GM19025 (cell line): ENCODE measurements at regions not wholly inside any gene's neighbourhood (a gene's known extent, or its start where the extent isn't known, plus 50 kb on each side); places are given as distances from the start of the nearest gene placed in this dataset.
"Not testable (repeated sequence)": the region's sequence is repeated elsewhere in the genome, so short reads cannot be mapped to it uniquely, and the experiment has no call there.

ENCODE experiments used
- ATAC-seq: cut with Tn5 transposase; IDR thresholded peaks from one replicate; pipeline ENCODE4 v1.9.1; 2021; ENCODE audit warnings: mild to moderate bottlenecking, low read depth, moderate library complexity; ENCODE audit not compliant: unreplicated experiment

DNA sequence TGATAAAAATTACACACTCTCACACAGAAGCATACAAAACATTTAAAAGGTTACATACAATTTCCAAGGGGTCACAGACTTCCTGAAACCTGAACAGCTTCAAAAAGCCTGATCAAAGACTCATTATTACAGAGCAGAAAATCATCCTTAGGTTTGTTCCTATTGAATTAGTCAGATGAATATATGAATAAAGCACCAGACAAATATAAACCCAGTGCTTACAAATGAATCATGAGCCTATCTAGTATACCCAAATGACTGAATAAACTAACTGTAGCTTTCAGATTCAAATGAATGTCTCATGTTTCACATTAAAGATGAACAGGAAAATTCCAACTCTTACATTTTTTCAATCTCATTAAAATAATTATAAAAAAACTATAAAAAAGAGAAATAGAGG lies 550.3 kb downstream of the SUCLG1 start:
- no peak for ATAC-seq

DNA sequence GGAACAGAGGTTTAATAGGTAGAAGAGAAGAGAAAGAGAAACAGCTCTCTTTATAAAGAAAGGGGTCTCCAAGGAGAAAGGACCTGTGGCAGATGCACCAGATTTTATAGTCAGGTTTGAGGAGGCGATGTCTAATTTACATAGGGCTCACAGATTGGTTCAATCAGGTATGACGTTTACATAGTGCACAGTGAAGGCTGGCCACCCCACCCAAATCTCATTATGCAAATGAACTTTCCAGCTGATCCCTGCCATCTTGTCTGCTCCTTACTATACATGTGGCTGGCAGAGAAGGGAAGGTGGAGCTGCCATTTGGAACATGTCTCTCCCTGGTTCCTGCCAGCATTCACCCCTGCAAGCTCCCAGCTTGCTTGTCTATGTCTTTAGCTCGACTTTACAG lies 557.8 kb downstream of the SUCLG1 start:
- ATAC-seq: no peak

DNA sequence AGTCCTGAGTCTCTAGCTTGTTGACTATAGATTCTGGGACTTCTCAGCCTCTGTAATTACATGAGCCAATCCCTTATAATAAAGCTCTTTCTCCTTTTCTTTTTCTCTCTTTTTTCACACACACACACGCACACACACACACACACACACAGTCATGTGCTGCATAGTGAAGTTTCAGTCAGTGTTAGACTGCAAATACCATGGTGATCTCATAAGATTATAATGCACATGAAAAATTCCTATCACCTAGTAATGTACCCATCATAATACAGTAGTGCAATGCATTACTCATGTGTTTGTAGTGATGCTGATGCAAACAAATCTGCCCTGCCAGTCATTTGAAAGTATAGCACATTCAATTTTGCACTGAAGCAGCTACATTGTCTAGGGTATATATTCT lies 558.2 kb downstream of the SUCLG1 start:
- ATAC-seq: no peak

GRCh38 chr2:83899271-83899670 lies 559.8 kb downstream of the SUCLG1 start:
- ATAC-seq: no peak

DNA sequence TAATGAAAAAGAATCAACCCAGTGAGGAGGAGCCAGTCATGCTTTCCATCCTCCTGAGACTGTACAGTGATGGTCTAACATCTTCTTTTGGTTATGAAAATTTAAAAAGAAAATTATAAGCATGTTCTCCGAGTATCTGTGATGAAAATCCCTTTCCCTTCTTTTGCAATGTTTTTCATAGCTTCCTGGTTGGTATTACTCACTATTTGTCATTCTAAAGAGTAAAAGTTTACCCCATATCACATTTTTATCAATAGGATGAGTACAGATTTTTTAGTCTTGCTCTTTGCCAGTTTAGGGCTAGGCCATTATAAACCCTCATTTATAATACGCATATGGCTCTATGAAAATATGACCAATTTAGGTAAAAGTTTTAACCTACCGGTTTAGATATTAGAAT lies 564.1 kb downstream of the SUCLG1 start:
- ATAC-seq: no peak

GRCh38 chr2:83887757-83888156 lies 571.3 kb downstream of the SUCLG1 start:
- no peak for ATAC-seq

DNA sequence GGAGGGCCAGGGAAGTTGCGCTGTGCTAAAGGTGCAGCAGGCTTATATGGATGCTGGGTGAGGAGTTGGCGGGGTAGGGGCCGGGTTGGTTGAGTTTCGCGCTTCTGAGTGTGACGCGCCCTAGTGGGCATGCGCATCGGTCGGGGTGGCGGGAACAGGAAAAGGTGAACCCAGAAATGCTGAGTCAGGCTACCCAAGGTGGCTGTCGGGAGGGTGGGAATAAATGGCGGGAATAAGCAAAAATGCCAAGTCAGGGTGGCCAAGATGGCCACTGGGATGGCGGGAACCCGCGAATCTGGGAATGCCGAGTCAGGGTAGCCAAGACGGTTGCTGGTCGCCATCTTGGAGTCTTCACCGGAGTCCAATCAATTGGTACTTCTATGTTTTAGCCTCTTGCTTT lies 580.0 kb downstream of the SUCLG1 start:
- ATAC-seq: no peak

GRCh38 chr2:83877261-83877660 lies 581.8 kb downstream of the SUCLG1 start:
- not testable (repeated sequence) for ATAC-seq

- ATAC-seq: no peak
Measured at GRCh38 chr2:83874712-83875430, 584.2 kb downstream of the SUCLG1 start.

GRCh38 chr2:83874066-83874465 lies 585.0 kb downstream of the SUCLG1 start:
- no peak for ATAC-seq

- ATAC-seq: no peak
Measured at GRCh38 chr2:83873110-83873509, 586.0 kb downstream of the SUCLG1 start.

DNA sequence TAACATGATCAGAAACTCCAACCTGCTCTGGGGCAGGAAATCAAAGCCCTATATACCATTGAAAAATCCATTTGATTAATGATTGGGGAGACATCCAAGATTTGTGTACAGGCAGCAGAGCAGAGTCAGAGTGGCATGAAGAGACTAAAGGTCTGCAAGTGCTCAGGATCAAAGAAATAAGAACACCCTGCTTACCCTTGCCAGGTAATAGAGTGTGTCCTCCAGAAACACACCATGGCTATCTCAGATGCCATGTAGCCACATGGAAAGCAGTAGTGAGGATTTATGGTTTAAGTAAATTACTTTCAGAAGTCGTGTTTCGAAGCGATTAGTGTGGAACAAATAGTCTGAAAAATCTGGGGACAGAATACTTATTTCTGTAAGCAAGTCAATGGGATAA lies 592.9 kb downstream of the SUCLG1 start:
- no peak for ATAC-seq

GRCh38 chr2:83862600-83862999 lies 596.5 kb downstream of the SUCLG1 start:
- ATAC-seq: no peak

DNA sequence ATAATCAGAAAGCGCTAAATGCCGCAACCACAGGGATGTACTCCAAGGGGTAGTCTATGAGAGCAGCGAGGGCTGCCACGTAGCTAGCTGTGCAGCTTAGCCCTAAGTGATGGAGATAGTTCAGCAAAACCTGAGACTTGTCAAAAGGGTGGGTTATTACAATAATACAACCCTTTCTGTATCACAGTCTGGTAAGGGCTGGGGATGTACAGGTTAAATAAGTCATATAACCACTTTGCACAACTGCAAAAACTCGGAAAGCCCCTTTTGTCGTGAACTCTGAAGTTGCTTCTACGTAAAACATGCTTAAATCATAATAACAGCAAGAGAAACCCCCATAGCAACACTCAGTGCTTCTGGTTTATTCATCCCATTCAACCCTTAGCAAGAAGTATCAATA lies 598.8 kb downstream of the SUCLG1 start:
- ATAC-seq: no peak

- ATAC-seq: no peak
Measured at GRCh38 chr2:83859553-83859952, 599.5 kb downstream of the SUCLG1 start.

DNA sequence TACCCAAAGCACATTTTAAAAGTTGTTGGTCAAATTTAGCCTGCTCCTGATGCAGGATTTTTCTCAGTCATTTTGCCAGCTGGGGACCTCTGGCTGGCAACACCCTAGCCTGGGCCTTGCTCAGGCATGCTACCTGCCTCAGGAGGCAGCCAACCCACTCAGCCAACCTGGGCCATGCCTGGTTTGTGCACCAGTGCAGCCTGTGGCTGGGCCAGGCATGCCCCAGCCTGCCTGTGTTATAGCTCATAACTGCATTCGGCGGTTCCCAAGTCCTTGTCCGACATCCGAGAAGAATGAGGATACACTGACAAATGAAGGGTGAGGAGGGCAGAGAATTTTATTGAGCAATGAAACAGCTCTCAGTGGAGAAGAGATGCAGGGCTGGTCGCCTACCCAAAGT lies 608.0 kb downstream of the SUCLG1 start:
- no peak for ATAC-seq

DNA sequence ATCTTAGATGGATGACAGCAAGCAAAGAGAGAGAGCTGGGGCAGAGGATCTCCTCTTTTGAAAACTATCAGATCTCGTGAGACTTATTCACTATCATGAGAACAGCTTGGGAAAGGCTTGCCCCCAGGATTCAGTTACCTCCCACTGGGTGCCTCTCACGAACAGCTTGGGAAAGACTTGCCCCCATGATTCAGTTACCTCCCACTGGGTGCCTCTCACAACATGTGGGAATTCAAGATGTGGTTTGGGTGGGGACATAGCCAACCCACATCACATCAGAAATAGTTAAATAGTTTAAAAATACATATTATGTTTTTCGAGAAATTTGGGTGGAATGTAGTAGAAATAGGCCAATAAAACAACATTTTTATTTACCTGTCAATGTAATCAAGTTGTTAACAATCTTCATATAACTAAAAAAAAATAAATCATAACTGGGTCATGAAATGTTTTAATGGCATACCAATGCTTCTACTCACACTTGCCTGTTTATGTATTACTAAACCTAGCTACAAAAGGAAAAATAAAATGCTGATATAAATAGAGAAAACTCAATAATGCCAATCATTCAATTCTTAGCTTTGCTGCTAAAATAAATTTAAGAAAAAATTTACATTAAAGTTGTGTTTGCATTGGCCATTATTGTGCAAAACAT lies 608.9 kb downstream of the SUCLG1 start:
- no peak for ATAC-seq

- ATAC-seq: no peak
Measured at GRCh38 chr2:83844490-83844889, 614.6 kb downstream of the SUCLG1 start.

DNA sequence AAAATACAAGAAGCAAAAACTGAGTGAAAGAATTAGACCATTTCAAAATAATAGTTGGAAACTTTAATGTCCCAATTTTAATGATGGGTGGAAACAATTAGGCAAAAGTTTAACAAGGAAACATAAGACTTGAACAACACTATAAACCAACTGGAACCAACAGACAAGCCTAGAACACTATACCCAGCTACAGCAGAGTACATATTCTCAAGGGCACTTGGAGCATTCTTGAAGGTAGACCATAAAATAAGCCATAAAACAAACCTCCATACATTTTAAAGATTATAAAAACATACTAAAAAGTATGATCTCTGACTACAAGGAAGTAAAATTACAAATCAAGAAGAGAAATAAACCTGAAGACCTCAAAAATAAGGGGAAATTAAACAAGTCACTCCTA lies 616.7 kb downstream of the SUCLG1 start:
- ATAC-seq: no peak

DNA sequence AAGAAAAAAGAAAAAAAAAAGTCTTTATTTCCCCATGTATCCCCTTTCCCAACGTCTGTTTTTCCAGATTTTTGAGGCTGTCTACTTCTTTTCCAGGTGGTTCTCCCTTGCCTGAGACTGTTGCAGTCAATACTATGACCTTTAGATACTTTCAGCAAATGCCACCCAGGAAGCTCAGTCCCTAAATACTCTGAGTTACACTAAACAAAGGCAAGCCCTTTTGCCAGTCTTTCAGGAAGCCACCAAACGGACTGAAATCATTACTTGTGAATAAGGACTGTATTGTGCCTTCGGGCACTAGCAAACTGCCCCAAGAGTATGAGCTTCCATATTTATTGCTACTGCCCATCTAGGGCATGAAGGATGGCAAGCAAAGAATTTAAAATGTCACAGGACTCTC lies 621.3 kb downstream of the SUCLG1 start:
- ATAC-seq: no peak

DNA sequence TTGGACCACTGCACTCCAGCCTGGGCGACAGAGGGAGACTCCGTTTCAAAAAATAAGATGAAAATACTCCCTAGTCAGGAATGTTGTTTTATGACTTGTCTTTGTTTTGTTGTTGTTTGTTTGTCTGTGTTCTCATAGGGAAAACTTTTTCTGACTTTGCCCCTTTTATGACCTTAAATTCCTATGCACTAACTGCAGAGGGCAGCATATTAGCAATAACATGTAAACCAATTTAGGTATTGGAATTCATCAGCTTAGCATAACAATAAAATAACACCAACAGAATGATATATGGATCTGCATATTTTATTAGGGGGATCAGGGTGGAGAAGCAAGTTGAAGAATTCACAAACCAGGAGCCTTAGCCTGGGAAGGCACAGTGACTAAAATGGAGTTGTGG lies 631.5 kb downstream of the SUCLG1 start:
- ATAC-seq: no peak

- ATAC-seq: no peak
Measured at GRCh38 chr2:83826577-83826976, 632.5 kb downstream of the SUCLG1 start.
